Activated naive CD8-positive, alpha-beta T cell treated with anti-CD3 and anti-CD28 coated beads, Interleukin-2, amount 10 ng/mL, durations not matched to agents 7 days and 5 days (primary cell): ENCODE measurements at regions not wholly inside any gene's neighbourhood (a gene's known extent, or its start where the extent isn't known, plus 50 kb on each side); places are given as distances from the start of the nearest gene placed in this dataset.
"Not testable (repeated sequence)": the region's sequence is repeated elsewhere in the genome, so short reads cannot be mapped to it uniquely, and the experiment has no call there.

Experiments
- ATAC-seq: fragments of 150-1000 bp; cut with Tn5 transposase; one replicate; pipeline ENCODE4 v1.10.0; 2021; ENCODE audit warnings: low read depth, moderate library complexity
- POLR2A ChIA-PET: fragments of 350-600 bp; sonication (Branson Sonifier 250); formaldehyde crosslinking; loops from one replicate; lab custom pipeline; 2021; ENCODE audit warnings: antibody characterized with exemption; lab: Charles Lee
- DNase-seq: peaks from one replicate; pipeline ENCODE4 v3.0.0; 2021
- H3K27ac Mint-ChIP-seq: one replicate; pipeline ENCODE4 v1.8.0; 2022; ENCODE audit warnings: mild to moderate bottlenecking, mixed read lengths
- H3K27me3 Mint-ChIP-seq: one replicate; pipeline ENCODE4 v1.8.0; 2022; ENCODE audit warnings: mild to moderate bottlenecking, moderate library complexity, mixed read lengths
- H3K36me3 Mint-ChIP-seq: one replicate; pipeline ENCODE4 v1.8.0; 2021; ENCODE audit warnings: mild to moderate bottlenecking, mixed read lengths
- H3K4me1 Mint-ChIP-seq: one replicate; pipeline ENCODE4 v1.8.0; 2021; ENCODE audit warnings: mixed read lengths
- H3K4me3 Mint-ChIP-seq: one replicate; pipeline ENCODE4 v1.8.0; 2022; ENCODE audit warnings: mild to moderate bottlenecking, moderate library complexity, mixed read lengths
- H3K9me3 Mint-ChIP-seq: one replicate; pipeline ENCODE4 v1.8.0; 2021; ENCODE audit warnings: mixed read lengths

GRCh38 chr2:184326066-184326465, 272.3 kb upstream of the ZNF804A start:
- Mint-ChIP-seq H3K9me3 (no peaks in the 10 kb centered on the region), H3K36me3 (no peaks in the 10 kb centered on the region), H3K4me3 (no peak overlapping the region), H3K27me3 (no peaks in the 10 kb centered on the region), H3K4me1 (no peaks in the 10 kb centered on the region), H3K27ac (no peak overlapping the region)
- ATAC-seq (no peak), DNase-seq (no peak)
- POLR2A ChIA-PET: no interaction called here

DNA sequence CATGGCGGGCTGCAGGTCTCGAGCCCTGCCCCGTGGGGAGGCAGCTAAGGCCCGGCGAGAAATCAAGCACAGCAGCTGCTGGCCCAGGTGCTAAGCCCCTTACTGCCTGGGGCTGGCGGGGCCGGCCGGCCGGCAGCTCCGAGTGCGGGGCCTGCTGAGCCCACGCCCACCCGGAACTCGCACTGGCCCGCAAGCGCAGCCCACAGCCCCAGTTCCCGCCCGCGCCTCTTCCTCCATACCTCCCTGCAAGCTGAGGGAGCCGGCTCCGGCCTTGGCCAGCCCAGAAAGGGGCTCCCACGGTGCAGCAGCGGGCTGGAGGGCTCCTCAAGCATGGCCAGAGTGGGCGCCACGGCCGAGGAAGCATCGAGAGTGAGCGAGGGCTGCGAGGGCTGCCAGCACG, 270.5 kb upstream of the ZNF804A start:
- not testable (repeated sequence) for H3K27ac Mint-ChIP-seq, DNase-seq

GRCh38 chr2:184330561-184330960, 267.8 kb upstream of the ZNF804A start:
- H3K4me3 Mint-ChIP-seq, H3K27me3 Mint-ChIP-seq, H3K4me1 Mint-ChIP-seq, ATAC-seq, DNase-seq, H3K36me3 Mint-ChIP-seq, H3K9me3 Mint-ChIP-seq, POLR2A ChIA-PET, H3K27ac Mint-ChIP-seq: not testable (repeated sequence)

More for the DNA sequence above, 270.5 kb upstream of the ZNF804A start:
- H3K9me3 Mint-ChIP-seq, POLR2A ChIA-PET, H3K4me1 Mint-ChIP-seq, H3K27me3 Mint-ChIP-seq, H3K36me3 Mint-ChIP-seq, ATAC-seq, H3K4me3 Mint-ChIP-seq: not testable (repeated sequence)

DNA sequence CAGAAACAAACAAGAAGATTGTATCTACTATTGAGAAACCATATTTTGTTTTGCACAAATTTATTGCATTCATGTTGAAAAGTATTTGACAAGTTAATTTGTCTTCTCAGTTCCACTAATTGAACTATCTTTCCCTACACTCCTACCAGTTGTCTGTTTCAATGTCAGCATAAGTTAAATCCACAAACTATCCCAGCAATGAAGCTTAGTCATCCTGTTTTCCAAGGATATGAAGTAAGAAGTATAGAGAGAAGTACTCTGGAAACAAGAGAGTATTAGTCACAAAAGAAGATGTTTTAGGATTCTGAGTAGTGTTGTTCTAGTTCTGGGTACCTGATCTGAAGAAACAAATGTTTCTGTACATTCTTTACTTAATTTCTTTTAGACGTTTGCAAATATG, 261.6 kb upstream of the ZNF804A start:
- Mint-ChIP-seq H3K27me3 (no peaks in the 10 kb centered on the region), H3K36me3 (no peaks in the 10 kb centered on the region), H3K4me3 (no peak overlapping the region), H3K9me3 (no peaks in the 10 kb centered on the region), H3K27ac (no peak overlapping the region), H3K4me1 (no peaks in the 10 kb centered on the region)
- no peak for ATAC-seq
- DNase-seq: no peak
- POLR2A ChIA-PET: no interaction called here

DNA sequence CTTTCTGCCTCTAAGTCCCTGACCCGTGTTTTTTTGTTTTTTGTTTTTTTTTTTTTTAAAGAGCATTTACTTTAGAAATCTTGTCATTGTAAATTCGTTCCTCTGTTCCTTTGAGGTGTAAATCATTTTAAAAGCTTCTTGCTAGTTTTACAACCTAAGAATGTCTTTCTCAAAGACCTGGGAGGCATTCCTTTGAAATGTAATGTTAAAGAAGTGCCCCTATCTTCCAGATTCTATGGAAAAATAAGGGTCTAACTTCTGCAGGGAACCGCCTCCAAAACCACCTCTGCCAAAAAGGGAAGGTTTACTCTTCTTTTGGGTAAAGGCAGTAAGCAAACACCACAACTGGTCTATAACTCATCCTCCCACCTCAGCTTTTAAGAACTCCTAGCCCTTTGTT, 259.6 kb upstream of the ZNF804A start:
- no peaks in the 10 kb centered on the region for H3K27me3 Mint-ChIP-seq
- POLR2A ChIA-PET: no interaction called here
- no peak overlapping the region for H3K27ac Mint-ChIP-seq
- no peaks in the 10 kb centered on the region for H3K9me3 Mint-ChIP-seq
- ATAC-seq (no peak), DNase-seq (no peak)
- no peaks in the 10 kb centered on the region for H3K4me1 Mint-ChIP-seq
- H3K4me3 Mint-ChIP-seq: no peak overlapping the region
- H3K36me3 Mint-ChIP-seq: no peaks in the 10 kb centered on the region

DNA sequence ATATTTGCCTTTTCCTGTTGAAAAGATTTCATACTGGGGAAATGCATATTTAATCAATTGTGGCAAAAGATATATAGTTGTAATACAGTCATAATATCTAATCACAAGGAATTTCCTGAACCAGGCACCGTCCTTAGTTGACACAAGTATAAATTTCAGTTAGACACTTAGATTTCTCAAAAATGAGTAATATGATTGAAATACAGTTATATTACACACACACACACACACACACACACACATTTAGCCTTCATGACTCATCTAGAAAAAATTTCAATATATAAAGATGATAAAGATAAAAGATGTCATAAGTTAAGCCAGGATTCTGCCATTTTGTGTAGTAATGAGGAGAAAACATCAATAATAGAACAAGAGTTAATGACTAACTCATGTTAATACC, 258.4 kb upstream of the ZNF804A start:
- Mint-ChIP-seq H3K4me1 (no peaks in the 10 kb centered on the region), H3K27ac (no peak overlapping the region), H3K4me3 (no peak overlapping the region), H3K27me3 (no peaks in the 10 kb centered on the region), H3K36me3 (no peaks in the 10 kb centered on the region), H3K9me3 (no peaks in the 10 kb centered on the region)
- no peak for DNase-seq
- POLR2A ChIA-PET: no interaction called here
- no peak for ATAC-seq

DNA sequence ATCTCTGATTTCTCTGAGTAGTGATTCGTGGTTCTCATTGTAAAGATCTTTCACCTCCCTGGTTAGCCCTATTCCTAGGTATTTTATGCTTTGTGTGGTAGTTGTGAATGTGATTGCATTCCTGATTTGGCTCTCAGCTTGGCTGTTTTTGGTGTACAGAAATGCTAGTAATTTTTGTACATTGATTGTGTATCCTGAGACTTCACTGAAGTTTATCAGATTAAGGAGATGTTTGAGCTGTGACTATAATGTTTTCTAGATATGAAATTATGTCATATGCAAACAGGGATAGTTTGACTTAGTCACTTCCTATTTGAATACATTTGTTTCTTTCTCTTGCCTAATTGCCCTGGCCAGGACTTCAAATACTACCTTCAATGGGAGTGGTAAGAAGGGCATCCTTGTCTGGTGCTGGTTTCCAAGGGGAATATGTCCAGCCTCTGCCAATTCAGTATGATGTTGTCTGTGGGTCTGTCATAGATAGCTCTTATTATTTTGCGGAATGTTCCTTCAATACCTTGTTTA, 251.9 kb upstream of the ZNF804A start:
- no peaks in the 10 kb centered on the region for H3K27me3 Mint-ChIP-seq
- peaks cover 4% of the 10 kb centered on the region for H3K4me1 Mint-ChIP-seq
- POLR2A ChIA-PET: no interaction called here
- DNase-seq (no peak), ATAC-seq (no peak)
- no peaks in the 10 kb centered on the region for H3K36me3 Mint-ChIP-seq
- H3K9me3 Mint-ChIP-seq: peaks cover 3% of the 10 kb centered on the region
- no peak overlapping the region for H3K27ac Mint-ChIP-seq
- no peak overlapping the region for H3K4me3 Mint-ChIP-seq

DNA sequence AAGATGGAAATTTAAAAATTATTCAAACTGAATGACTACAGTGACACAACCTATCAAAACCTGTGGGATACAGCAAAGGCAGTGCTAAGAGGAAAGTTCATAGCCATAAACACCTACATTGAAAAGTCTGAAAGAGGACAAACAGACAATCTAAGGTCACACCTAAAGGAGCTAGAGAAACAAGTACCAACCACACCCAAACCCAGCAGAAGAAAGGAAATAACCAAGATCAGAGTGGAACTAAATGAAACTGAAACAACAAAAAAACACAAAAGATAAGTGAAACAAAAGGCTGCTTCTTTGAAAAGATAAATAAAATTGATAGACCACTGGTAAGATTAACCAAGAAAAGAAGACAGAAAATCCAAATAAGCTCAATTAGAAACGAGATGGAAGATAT, 247.2 kb upstream of the ZNF804A start:
- POLR2A ChIA-PET: no interaction called here
- DNase-seq (no peak), ATAC-seq (no peak)
- Mint-ChIP-seq H3K27ac (no peak overlapping the region), H3K9me3 (peaks cover 3% of the 10 kb centered on the region), H3K36me3 (no peaks in the 10 kb centered on the region), H3K4me3 (no peak overlapping the region), H3K4me1 (peaks cover 4% of the 10 kb centered on the region), H3K27me3 (no peaks in the 10 kb centered on the region)

- Mint-ChIP-seq H3K4me1 (no peaks in the 10 kb centered on the region), H3K36me3 (no peaks in the 10 kb centered on the region), H3K4me3 (no peak overlapping the region), H3K27me3 (no peaks in the 10 kb centered on the region), H3K27ac (no peak overlapping the region), H3K9me3 (no peaks in the 10 kb centered on the region)
- POLR2A ChIA-PET: no interaction called here
- DNase-seq (no peak), ATAC-seq (no peak)
Observed at GRCh38 chr2:184357033-184357432, 241.3 kb upstream of the ZNF804A start.

- H3K4me3 Mint-ChIP-seq: no peak overlapping the region
- no peak for ATAC-seq
- no peak overlapping the region for H3K27ac Mint-ChIP-seq
- POLR2A ChIA-PET: no interaction called here
- H3K27me3 Mint-ChIP-seq: no peaks in the 10 kb centered on the region
- H3K4me1 Mint-ChIP-seq: no peaks in the 10 kb centered on the region
- DNase-seq: no peak
- no peaks in the 10 kb centered on the region for H3K36me3 Mint-ChIP-seq
- no peaks in the 10 kb centered on the region for H3K9me3 Mint-ChIP-seq
Observed at GRCh38 chr2:184359379-184359778, 238.9 kb upstream of the ZNF804A start.

DNA sequence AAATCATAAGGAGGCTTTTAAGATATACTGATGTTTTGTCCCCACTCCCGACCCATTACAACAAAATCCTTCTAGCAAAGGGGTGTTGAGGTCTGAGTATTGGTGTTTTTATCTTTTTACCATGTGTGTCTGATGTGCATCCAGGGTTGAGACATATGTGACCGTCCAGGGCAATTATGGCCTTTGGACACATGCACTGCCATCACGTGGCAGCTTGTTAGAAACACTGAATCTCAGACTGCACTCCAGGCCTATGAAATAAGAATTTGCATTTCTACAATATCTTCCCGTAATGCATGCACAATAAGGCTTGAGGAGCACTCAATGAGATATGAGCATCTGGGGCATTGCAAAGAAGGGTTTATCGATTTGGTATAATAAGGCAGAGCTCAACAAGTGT, 235.1 kb upstream of the ZNF804A start:
- no peak for ATAC-seq
- H3K4me1 Mint-ChIP-seq: no peaks in the 10 kb centered on the region
- POLR2A ChIA-PET: no interaction called here
- H3K27ac Mint-ChIP-seq: no peak overlapping the region
- no peak overlapping the region for H3K4me3 Mint-ChIP-seq
- no peak for DNase-seq
- H3K27me3 Mint-ChIP-seq: no peaks in the 10 kb centered on the region
- no peaks in the 10 kb centered on the region for H3K36me3 Mint-ChIP-seq
- no peaks in the 10 kb centered on the region for H3K9me3 Mint-ChIP-seq

- POLR2A ChIA-PET: no interaction called here
- H3K27ac Mint-ChIP-seq: no peak overlapping the region
- no peaks in the 10 kb centered on the region for H3K9me3 Mint-ChIP-seq
- no peaks in the 10 kb centered on the region for H3K27me3 Mint-ChIP-seq
- H3K36me3 Mint-ChIP-seq: no peaks in the 10 kb centered on the region
- no peaks in the 10 kb centered on the region for H3K4me1 Mint-ChIP-seq
- H3K4me3 Mint-ChIP-seq: no peak overlapping the region
- DNase-seq (no peak), ATAC-seq (no peak)
Observed at GRCh38 chr2:184367211-184367610, 231.1 kb upstream of the ZNF804A start.

DNA sequence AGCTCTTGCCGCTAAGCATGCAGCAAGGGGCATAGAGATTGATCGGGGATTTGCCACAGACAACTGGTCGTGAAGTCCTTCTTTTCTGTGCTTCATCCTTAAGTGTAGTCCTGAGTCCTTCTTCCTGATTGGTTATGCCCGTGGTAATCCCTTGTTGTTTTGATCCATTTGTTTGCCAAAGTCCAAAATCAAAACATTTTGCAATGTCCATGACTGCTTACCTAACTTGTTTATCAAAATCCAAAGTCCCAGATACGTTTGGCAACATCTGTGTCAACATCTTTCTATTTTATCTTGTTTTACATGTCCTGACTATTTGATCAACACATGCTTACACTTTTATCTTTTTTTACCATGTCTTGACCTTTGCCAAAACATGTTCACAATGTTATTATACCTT, 229.0 kb upstream of the ZNF804A start:
- Mint-ChIP-seq H3K4me3 (no peak overlapping the region), H3K27me3 (no peaks in the 10 kb centered on the region), H3K27ac (no peak overlapping the region), H3K4me1 (no peaks in the 10 kb centered on the region), H3K36me3 (no peaks in the 10 kb centered on the region), H3K9me3 (no peaks in the 10 kb centered on the region)
- ATAC-seq (no peak), DNase-seq (no peak)
- POLR2A ChIA-PET: no interaction called here

- Mint-ChIP-seq H3K27ac (no peak overlapping the region), H3K36me3 (no peaks in the 10 kb centered on the region), H3K4me3 (no peak overlapping the region), H3K27me3 (no peaks in the 10 kb centered on the region), H3K4me1 (no peaks in the 10 kb centered on the region), H3K9me3 (no peaks in the 10 kb centered on the region)
- no peak for DNase-seq
- POLR2A ChIA-PET: no interaction called here
- no peak for ATAC-seq
Observed at GRCh38 chr2:184370954-184371353, 227.4 kb upstream of the ZNF804A start.

DNA sequence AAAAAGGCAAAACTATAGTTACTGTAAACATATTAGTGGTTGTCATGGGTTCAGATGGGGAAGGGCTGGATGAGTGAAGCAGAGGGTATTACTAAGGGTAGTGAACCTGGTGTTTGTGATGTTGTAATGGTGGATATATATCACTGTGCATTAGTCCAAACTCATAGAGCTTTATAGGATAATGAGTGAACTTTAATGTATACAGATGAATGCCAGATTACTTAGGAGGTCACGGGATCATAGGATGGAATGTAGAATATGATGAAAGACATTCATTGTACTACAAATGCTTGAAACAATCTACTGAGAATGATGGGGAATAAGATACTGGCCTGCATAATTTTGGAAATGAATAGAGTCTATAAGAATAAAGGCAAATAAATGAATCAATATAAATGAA, 226.7 kb upstream of the ZNF804A start:
- DNase-seq: no peak
- Mint-ChIP-seq H3K36me3 (no peaks in the 10 kb centered on the region), H3K27me3 (no peaks in the 10 kb centered on the region), H3K4me3 (no peak overlapping the region), H3K9me3 (no peaks in the 10 kb centered on the region), H3K27ac (no peak overlapping the region), H3K4me1 (no peaks in the 10 kb centered on the region)
- POLR2A ChIA-PET: no interaction called here
- no peak for ATAC-seq
